Neuronal stem cell (in vitro differentiated cells): ENCODE measurements at regions not wholly inside any gene's neighbourhood (a gene's known extent, or its start where the extent isn't known, plus 50 kb on each side); places are given as distances from the start of the nearest gene placed in this dataset.

ENCODE experiments used
- DNase-seq: peaks from one replicate; pipeline ENCODE4 v3.0.0-alpha.2; 2013; ENCODE audit warnings: low spot score
- H2AFZ ChIP-seq: one replicate; pipeline ENCODE4 v1.6.1; 2013; ENCODE audit warnings: mild to moderate bottlenecking, low read length, inconsistent platforms
- H2AK5ac ChIP-seq: 2 replicates; pipeline ENCODE4 v1.6.1; 2013; ENCODE audit warnings: low read depth, mild to moderate bottlenecking, inconsistent platforms, low read length, moderate library complexity, mixed read lengths
- H2BK120ac ChIP-seq: 2 replicates; pipeline ENCODE4 v1.6.1; 2013; ENCODE audit warnings: low read depth, mild to moderate bottlenecking, inconsistent platforms, low read length, moderate library complexity, mixed read lengths
- H2BK12ac ChIP-seq: one replicate; pipeline ENCODE4 v1.6.1; 2013; ENCODE audit warnings: low read length, inconsistent platforms
- H2BK15ac ChIP-seq: 2 replicates; pipeline ENCODE4 v1.6.1; 2013; ENCODE audit warnings: mild to moderate bottlenecking, low read length, inconsistent platforms, mixed read lengths
- H2BK5ac ChIP-seq: one replicate; pipeline ENCODE4 v1.6.1; 2013; ENCODE audit warnings: inconsistent platforms, mild to moderate bottlenecking, low read length, moderate library complexity
- H3K14ac ChIP-seq: one replicate; pipeline ENCODE4 v1.6.1; 2013; ENCODE audit warnings: low read length, inconsistent platforms
- H3K18ac ChIP-seq: 2 replicates; pipeline ENCODE4 v1.6.1; 2013; ENCODE audit warnings: low read length, inconsistent platforms
- H3K23ac ChIP-seq: 2 replicates; pipeline ENCODE4 v1.6.1; 2013; ENCODE audit warnings: low read depth, mild to moderate bottlenecking, mixed read lengths, low read length, inconsistent platforms; ENCODE audit not compliant: poor library complexity
- H3K27ac ChIP-seq: replicated peaks from 3 replicates; pipeline ENCODE4 v1.5.1; 2013; ENCODE audit warnings: low read length, inconsistent platforms
- H3K27me3 ChIP-seq, 3 experiments: 2 replicates each; pipeline ENCODE4 v1.6.1; 2013; ENCODE audit warnings: low read length in 3 of 3, mild to moderate bottlenecking in 2 of 3, inconsistent platforms in 1 of 3, low read depth in 1 of 3, mixed read lengths in 1 of 3, moderate library complexity in 1 of 3; ENCODE audit not compliant: control insufficient read depth in 3 of 3, insufficient read depth in 3 of 3
- H3K36me3 ChIP-seq, 2 donors: replicated peaks in 1 of 2; 2 replicates each; pipeline ENCODE4 v1.6.1; 2013; ENCODE audit warnings: low read length in 2 of 2; ENCODE audit not compliant: control insufficient read depth in 2 of 2, insufficient read depth in 2 of 2
- H3K4ac ChIP-seq: 2 replicates; pipeline ENCODE4 v1.6.1; 2013; ENCODE audit warnings: inconsistent platforms, mild to moderate bottlenecking, low read length, moderate library complexity
- H3K4me1 ChIP-seq, 2 donors: 1 replicate in 1 of 2; 2 replicates in 1 of 2; pipeline ENCODE4 v1.6.1; 2013; ENCODE audit warnings: low read length in 2 of 2, low read depth in 1 of 2; ENCODE audit not compliant: control insufficient read depth in 2 of 2, insufficient read depth in 1 of 2
- H3K4me2 ChIP-seq: one replicate; pipeline ENCODE4 v1.6.1; 2013; ENCODE audit warnings: mild to moderate bottlenecking, low read length, inconsistent platforms; ENCODE audit not compliant: insufficient read depth, poor library complexity, severe bottlenecking
- H3K4me3 ChIP-seq, 2 donors: 2 replicates each; pipeline ENCODE4 v1.5.1; 2013; ENCODE audit warnings: low read length in 2 of 2, mild to moderate bottlenecking in 2 of 2, inconsistent platforms in 1 of 2, moderate library complexity in 1 of 2
- H3K79me1 ChIP-seq: one replicate; pipeline ENCODE4 v1.6.1; 2013; ENCODE audit warnings: low read depth, mild to moderate bottlenecking, inconsistent platforms, low read length, moderate library complexity
- H3K9ac ChIP-seq: one replicate; pipeline ENCODE4 v1.6.1; 2013; ENCODE audit warnings: mild to moderate bottlenecking, low read depth, low read length, inconsistent platforms; ENCODE audit not compliant: poor library complexity
- H3K9me3 ChIP-seq, 2 donors: replicated peaks in 1 of 2; 2 replicates each; pipeline versions ENCODE3 to v1.6.1; 2013; ENCODE audit warnings: low read length in 2 of 2, mild to moderate bottlenecking in 2 of 2, inconsistent platforms in 1 of 2, low read depth in 1 of 2, mixed read lengths in 1 of 2, moderate library complexity in 1 of 2; ENCODE audit not compliant: control insufficient read depth in 2 of 2, insufficient read depth in 1 of 2
- H4K8ac ChIP-seq: one replicate; pipeline ENCODE4 v1.6.1; 2013; ENCODE audit warnings: low read depth, mild to moderate bottlenecking, inconsistent platforms, low read length, moderate library complexity
- H4K91ac ChIP-seq: one replicate; pipeline ENCODE4 v1.6.1; 2013; ENCODE audit warnings: low read length, low read depth, mild to moderate bottlenecking, inconsistent platforms; ENCODE audit not compliant: poor library complexity
- WGBS, 2 donors: extraction: QIAGEN DNeasy Blood & Tissue Kit; methylation state at CpG; one replicate each; pipeline ENCODE4 v1.1.7; 2013; ENCODE audit warnings: missing lambda C conversion rate in 2 of 2, mixed read lengths in 1 of 2; ENCODE audit not compliant: insufficient read length in 2 of 2, insufficient replicate concordance in 1 of 2; ENCODE audit errors: extremely low coverage in 2 of 2; 5-methylcytosine and 5-hydroxymethylcytosine counted together

- Histone ChIP-seq H3K27ac (no peak overlapping the region), H3K9me3 (no peaks in the 10 kb centered on the region), H3K4me2 (no peak overlapping the region), H3K18ac (no peak overlapping the region), H3K23ac (no peak overlapping the region), H2BK15ac (no peak overlapping the region), H2AK5ac (no peak overlapping the region), H3K4ac (no peak overlapping the region), H3K4me3 (no peak overlapping the region), H2AFZ (no peak overlapping the region), H4K91ac (no peak overlapping the region), H2BK12ac (no peak overlapping the region), H3K14ac (no peak overlapping the region), H3K36me3 (no peaks in the 10 kb centered on the region), H3K27me3 (no peaks in the 10 kb centered on the region), H4K8ac (no peak overlapping the region), H3K4me1 (no peaks in the 10 kb centered on the region), H3K9ac (no peak overlapping the region), H2BK120ac (no peak overlapping the region), H3K79me1 (no peaks in the 10 kb centered on the region), H2BK5ac (no peak overlapping the region)
- no peak for DNase-seq
- no CpG with 5 or more reads among the region's 4 CpGs for WGBS, 2 donors
Measured at GRCh38 chr14:85991156-85991555, 461.2 kb downstream of the FLRT2 start.

DNA sequence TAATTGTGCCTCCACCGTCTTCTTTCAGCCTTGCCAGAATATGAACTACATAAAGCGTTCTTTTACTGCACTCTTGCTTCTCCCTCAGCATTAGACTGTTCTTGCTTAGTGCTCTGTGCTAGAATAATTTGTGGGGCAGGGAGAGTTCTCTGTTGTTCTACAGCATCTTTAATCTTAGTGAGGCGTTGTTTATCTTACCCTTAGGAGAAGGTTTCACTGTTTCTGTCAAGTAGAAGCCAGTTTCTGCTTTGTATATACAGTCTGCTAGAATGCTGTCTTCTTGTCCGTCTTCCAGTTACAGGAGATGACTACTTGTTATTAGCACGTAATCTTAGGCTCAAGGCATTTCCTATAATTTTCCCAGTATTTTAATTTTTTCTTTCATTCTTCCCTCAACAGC, 458.0 kb downstream of the FLRT2 start:
- Histone ChIP-seq H3K4me2 (no peak overlapping the region), H4K8ac (no peak overlapping the region), H2BK15ac (no peak overlapping the region), H2BK120ac (no peak overlapping the region), H2AFZ (no peak overlapping the region), H3K27me3 (no peaks in the 10 kb centered on the region), H3K4me1 (no peaks in the 10 kb centered on the region), H3K4me3 (no peak overlapping the region), H3K14ac (no peak overlapping the region), H3K27ac (no peak overlapping the region), H3K9me3 (no peaks in the 10 kb centered on the region), H3K9ac (no peak overlapping the region), H3K4ac (no peak overlapping the region), H3K36me3 (no peaks in the 10 kb centered on the region), H2BK5ac (no peak overlapping the region), H3K23ac (no peak overlapping the region), H3K18ac (no peak overlapping the region), H2AK5ac (no peak overlapping the region), H2BK12ac (no peak overlapping the region), H3K79me1 (no peaks in the 10 kb centered on the region), H4K91ac (no peak overlapping the region)
- no peak for DNase-seq
- WGBS, 2 donors: no CpG with 5 or more reads among the region's 5 CpGs

DNA sequence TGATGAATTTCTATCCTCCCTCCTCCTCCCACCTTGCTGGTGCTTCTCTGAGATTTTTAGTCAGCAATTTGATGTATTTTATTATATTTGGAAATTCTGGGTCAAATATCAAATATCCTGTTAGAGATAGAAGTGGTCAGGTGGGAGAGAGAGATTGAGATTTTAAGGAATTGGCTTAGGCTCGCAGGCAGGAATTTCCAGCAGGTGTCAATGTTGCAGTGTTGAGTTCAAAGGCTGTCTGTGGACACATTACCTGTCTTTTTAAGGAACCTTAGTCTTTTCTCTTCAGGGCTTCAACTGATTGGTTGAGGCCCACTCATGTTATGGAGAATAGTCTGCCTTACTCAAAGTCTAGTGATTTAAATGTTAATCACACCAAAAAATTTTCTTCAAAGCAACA, 457.3 kb downstream of the FLRT2 start:
- H3K14ac ChIP-seq: no peak overlapping the region
- no peak overlapping the region for H2BK12ac ChIP-seq
- no peak overlapping the region for H3K23ac ChIP-seq
- no peak overlapping the region for H4K8ac ChIP-seq
- no peaks in the 10 kb centered on the region for H3K4me1 ChIP-seq
- H3K4ac ChIP-seq: no peak overlapping the region
- H3K18ac ChIP-seq: no peak overlapping the region
- H3K79me1 ChIP-seq: no peaks in the 10 kb centered on the region
- no CpG with 5 or more reads among the region's 1 CpG for WGBS, 2 donors
- no peak overlapping the region for H2BK120ac ChIP-seq
- no peak for DNase-seq
- H3K9me3 ChIP-seq: no peaks in the 10 kb centered on the region
- no peaks in the 10 kb centered on the region for H3K27me3 ChIP-seq
- H3K36me3 ChIP-seq: no peaks in the 10 kb centered on the region
- no peak overlapping the region for H2AK5ac ChIP-seq
- no peak overlapping the region for H2AFZ ChIP-seq
- H4K91ac ChIP-seq: no peak overlapping the region
- no peak overlapping the region for H2BK5ac ChIP-seq
- H3K4me2 ChIP-seq: no peak overlapping the region
- H2BK15ac ChIP-seq: no peak overlapping the region
- H3K27ac ChIP-seq: no peak overlapping the region
- H3K9ac ChIP-seq: no peak overlapping the region
- no peak overlapping the region for H3K4me3 ChIP-seq

- H3K27ac ChIP-seq: no peak overlapping the region
- WGBS, 2 donors: no CpG with 5 or more reads among the region's 1 CpG
- DNase-seq: no peak
- no peak overlapping the region for H3K14ac ChIP-seq
- no peaks in the 10 kb centered on the region for H3K4me1 ChIP-seq
- H2AK5ac ChIP-seq: no peak overlapping the region
- no peak overlapping the region for H4K91ac ChIP-seq
- H2BK120ac ChIP-seq: no peak overlapping the region
- no peaks in the 10 kb centered on the region for H3K36me3 ChIP-seq
- H3K18ac ChIP-seq: no peak overlapping the region
- no peak overlapping the region for H3K9ac ChIP-seq
- no peak overlapping the region for H2BK12ac ChIP-seq
- H3K27me3 ChIP-seq: no peaks in the 10 kb centered on the region
- no peak overlapping the region for H2BK15ac ChIP-seq
- no peak overlapping the region for H2BK5ac ChIP-seq
- H4K8ac ChIP-seq: no peak overlapping the region
- H3K4me3 ChIP-seq: no peak overlapping the region
- H3K4ac ChIP-seq: no peak overlapping the region
- H3K23ac ChIP-seq: no peak overlapping the region
- H3K9me3 ChIP-seq: no peaks in the 10 kb centered on the region
- H3K79me1 ChIP-seq: no peaks in the 10 kb centered on the region
- no peak overlapping the region for H3K4me2 ChIP-seq
- H2AFZ ChIP-seq: no peak overlapping the region
Measured at GRCh38 chr14:85978582-85979250, 448.8 kb downstream of the FLRT2 start.
